GM12891 (cell line): ENCODE measurements at regions not wholly inside any gene's neighbourhood (a gene's known extent, or its start where the extent isn't known, plus 50 kb on each side); places are given as distances from the start of the nearest gene placed in this dataset.

Experiments used
- POLR2A ChIP-seq: IDR thresholded peaks from 2 replicates; pipeline ENCODE4 v1.6.1; 2011; ENCODE audit warnings: low read depth, low read length, control low read depth
- TAF1 ChIP-seq: IDR thresholded peaks from 2 replicates; pipeline ENCODE4 v1.6.1; 2011; ENCODE audit warnings: low read depth, low read length, control low read depth

GRCh38 chr10:113982769-113983168 lies 60.9 kb upstream of the ADRB1 start:
- TF ChIP-seq POLR2A, result no peak
- no peak for TF ChIP-seq TAF1
